ENCODE measurements at regions not wholly inside any gene's neighbourhood (a gene's known extent, or its start where the extent isn't known, plus 50 kb on each side); places are given as distances from the start of the nearest gene placed in this dataset.

GRCh38 chr16:87045466-87046216 is 271.6 kb downstream of the C16orf95 start (continued):
- no peak for TF ChIP-seq ZBTB4 (CRISPR knock-in tag; IDR thresholded peaks at IDR 0.05)
- TF ChIP-seq POLR2AphosphoS5 (IDR thresholded peaks at IDR 0.05; ENCODE audit: low read length) = no peak
- no peak for TF ChIP-seq NKRF (conservative IDR thresholded peaks at IDR 0.05)
- no peak for TF ChIP-seq DPF2 (IDR thresholded peaks at IDR 0.05)
- TF ChIP-seq RCOR1 (conservative IDR thresholded peaks at IDR 0.05; ENCODE audit: low read depth, low read length) = no peak
- no peak for TF ChIP-seq NFYB (IDR thresholded peaks at IDR 0.05; ENCODE audit: insufficient read depth, low read depth, low read length)
- TF ChIP-seq HDGF (IDR thresholded peaks at IDR 0.05) = no peak

- Histone ChIP-seq H3K9me3 (replicated peaks; ENCODE audit: control insufficient read depth, insufficient read depth, low read length) (no peaks in the 10 kb centered on the region), H3K4me2 (ENCODE audit: control insufficient read depth, insufficient read depth) (no peak overlapping the region), H2AFZ (ENCODE audit: control insufficient read depth, low read depth, low read length) (no peak overlapping the region), H3K27ac (ENCODE audit: control insufficient read depth, insufficient read depth) (no peak overlapping the region), H3K79me2 (ENCODE audit: control insufficient read depth, insufficient read depth, low read length) (no peaks in the 10 kb centered on the region), H3K4me1 (ENCODE audit: control insufficient read depth, insufficient read depth, low read length) (no peaks in the 10 kb centered on the region), H3K9ac (ENCODE audit: control insufficient read depth, insufficient read depth, low read length) (no peak overlapping the region), H3K4me3 (no peak overlapping the region), H3K27me3 (replicated peaks in 1 of 2; ENCODE audit: control insufficient read depth in 2 of 2, insufficient read depth in 2 of 2, low read length in 1 of 2) (no peaks in the 10 kb centered on the region), H4K20me1 (ENCODE audit: control insufficient read depth, insufficient read depth) (no peaks in the 10 kb centered on the region), H3K36me3 (ENCODE audit: control insufficient read depth in 2 of 2, insufficient read depth in 2 of 2, low read length in 1 of 2) (no peaks in the 10 kb centered on the region)
- CTCF ChIA-PET = no interaction called here
- FAIRE-seq (no peak), ATAC-seq (no peak), DNase-seq (ENCODE audit: low read depth, low spot score) (no peak)
- POLR2A ChIA-PET = no interaction called here
- TF ChIP-seq CTCF (IDR thresholded peaks at IDR 0.05 in 2 of 3, conservative IDR thresholded peaks at IDR 0.05 in 1 of 3; ENCODE audit: control insufficient read depth in 2 of 3, extremely low read depth in 1 of 3, insufficient read depth in 1 of 3, low read depth in 3 of 3, low read length in 3 of 3) (no peak), MAX (IDR thresholded peaks at IDR 0.05; ENCODE audit: low read depth, low read length) (no peak)
- in situ Hi-C loops (cut with MboI) = no loop called here
- BruUV-seq (replicated peaks) = no TSS peak
- RAD21 ChIA-PET (ENCODE audit: unreplicated experiment) = no interaction called here
- intact Hi-C loops (cut with micrococcal nuclease; ENCODE audit: unreplicated experiment) = no loop called here
- SMC1A ChIA-PET (ENCODE audit: uncharacterized antibody, unreplicated experiment) = no interaction called here
- WGBS (ENCODE audit: insufficient coverage, insufficient replicate concordance, low lambda C conversion rate, missing lambda C conversion rate) = 48% methylated on average over 9 of the region's 9 CpGs
Measured at GRCh38 chr16:87046235-87046634, 271.0 kb downstream of the C16orf95 start.
